ENCODE measurements at regions not wholly inside any gene's neighbourhood (a gene's known extent, or its start where the extent isn't known, plus 50 kb on each side); places are given as distances from the start of the nearest gene placed in this dataset.

GRCh38 chr20:16179371-16179770 is 393.9 kb downstream of the KIF16B start:
- no peaks in the 10 kb centered on the region for H3K36me3 ChIP-seq (ENCODE audit: control insufficient read depth in 2 of 2, insufficient read depth in 2 of 2, low read length in 1 of 2)
- no peak for TF ChIP-seq RB1 (IDR thresholded peaks at IDR 0.05; ENCODE audit: borderline replicate concordance)
- TF ChIP-seq RAD51 (IDR thresholded peaks at IDR 0.05) = no peak
- TF ChIP-seq, protein P1, sequence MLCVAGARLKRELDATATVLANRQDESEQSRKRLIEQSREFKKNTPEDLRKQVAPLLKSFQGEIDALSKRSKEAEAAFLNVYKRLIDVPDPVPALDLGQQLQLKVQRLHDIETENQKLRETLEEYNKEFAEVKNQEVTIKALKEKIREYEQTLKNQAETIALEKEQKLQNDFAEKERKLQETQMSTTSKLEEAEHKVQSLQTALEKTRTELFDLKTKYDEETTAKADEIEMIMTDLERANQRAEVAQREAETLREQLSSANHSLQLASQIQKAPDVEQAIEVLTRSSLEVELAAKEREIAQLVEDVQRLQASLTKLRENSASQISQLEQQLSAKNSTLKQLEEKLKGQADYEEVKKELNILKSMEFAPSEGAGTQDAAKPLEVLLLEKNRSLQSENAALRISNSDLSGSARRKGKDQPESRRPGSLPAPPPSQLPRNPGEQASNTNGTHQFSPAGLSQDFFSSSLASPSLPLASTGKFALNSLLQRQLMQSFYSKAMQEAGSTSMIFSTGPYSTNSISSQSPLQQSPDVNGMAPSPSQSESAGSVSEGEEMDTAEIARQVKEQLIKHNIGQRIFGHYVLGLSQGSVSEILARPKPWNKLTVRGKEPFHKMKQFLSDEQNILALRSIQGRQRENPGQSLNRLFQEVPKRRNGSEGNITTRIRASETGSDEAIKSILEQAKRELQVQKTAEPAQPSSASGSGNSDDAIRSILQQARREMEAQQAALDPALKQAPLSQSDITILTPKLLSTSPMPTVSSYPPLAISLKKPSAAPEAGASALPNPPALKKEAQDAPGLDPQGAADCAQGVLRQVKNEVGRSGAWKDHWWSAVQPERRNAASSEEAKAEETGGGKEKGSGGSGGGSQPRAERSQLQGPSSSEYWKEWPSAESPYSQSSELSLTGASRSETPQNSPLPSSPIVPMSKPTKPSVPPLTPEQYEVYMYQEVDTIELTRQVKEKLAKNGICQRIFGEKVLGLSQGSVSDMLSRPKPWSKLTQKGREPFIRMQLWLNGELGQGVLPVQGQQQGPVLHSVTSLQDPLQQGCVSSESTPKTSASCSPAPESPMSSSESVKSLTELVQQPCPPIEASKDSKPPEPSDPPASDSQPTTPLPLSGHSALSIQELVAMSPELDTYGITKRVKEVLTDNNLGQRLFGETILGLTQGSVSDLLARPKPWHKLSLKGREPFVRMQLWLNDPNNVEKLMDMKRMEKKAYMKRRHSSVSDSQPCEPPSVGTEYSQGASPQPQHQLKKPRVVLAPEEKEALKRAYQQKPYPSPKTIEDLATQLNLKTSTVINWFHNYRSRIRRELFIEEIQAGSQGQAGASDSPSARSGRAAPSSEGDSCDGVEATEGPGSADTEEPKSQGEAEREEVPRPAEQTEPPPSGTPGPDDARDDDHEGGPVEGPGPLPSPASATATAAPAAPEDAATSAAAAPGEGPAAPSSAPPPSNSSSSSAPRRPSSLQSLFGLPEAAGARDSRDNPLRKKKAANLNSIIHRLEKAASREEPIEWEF (IDR thresholded peaks at IDR 0.05; ENCODE audit: insufficient replicate concordance, low read depth, low read length) = no peak
- TF ChIP-seq CHD1 (IDR thresholded peaks at IDR 0.05; ENCODE audit: low read depth, low read length) = no peak
- TF ChIP-seq BCL3 (IDR thresholded peaks at IDR 0.05; ENCODE audit: borderline replicate concordance, insufficient read depth, low read depth, low read length, poor library complexity, severe bottlenecking) = no peak
- TF ChIP-seq, protein P2, sequence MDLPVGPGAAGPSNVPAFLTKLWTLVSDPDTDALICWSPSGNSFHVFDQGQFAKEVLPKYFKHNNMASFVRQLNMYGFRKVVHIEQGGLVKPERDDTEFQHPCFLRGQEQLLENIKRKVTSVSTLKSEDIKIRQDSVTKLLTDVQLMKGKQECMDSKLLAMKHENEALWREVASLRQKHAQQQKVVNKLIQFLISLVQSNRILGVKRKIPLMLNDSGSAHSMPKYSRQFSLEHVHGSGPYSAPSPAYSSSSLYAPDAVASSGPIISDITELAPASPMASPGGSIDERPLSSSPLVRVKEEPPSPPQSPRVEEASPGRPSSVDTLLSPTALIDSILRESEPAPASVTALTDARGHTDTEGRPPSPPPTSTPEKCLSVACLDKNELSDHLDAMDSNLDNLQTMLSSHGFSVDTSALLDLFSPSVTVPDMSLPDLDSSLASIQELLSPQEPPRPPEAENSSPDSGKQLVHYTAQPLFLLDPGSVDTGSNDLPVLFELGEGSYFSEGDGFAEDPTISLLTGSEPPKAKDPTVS (IDR thresholded peaks at IDR 0.05; ENCODE audit: low read depth, low read length) = no peak
- TF ChIP-seq MEF2B (IDR thresholded peaks at IDR 0.05; ENCODE audit: partially characterized antibody, poor library complexity, severe bottlenecking) = no peak
- no peak for TF ChIP-seq EED (IDR thresholded peaks at IDR 0.05; ENCODE audit: low read depth)
- no peak for TF ChIP-seq SIN3A (IDR thresholded peaks at IDR 0.05; ENCODE audit: low read depth, low read length)
- TF ChIP-seq EZH2 (IDR thresholded peaks at IDR 0.05; ENCODE audit: borderline replicate concordance, control insufficient read depth, low read depth, low read length) = no peak
- no peak overlapping the region for H3K27ac ChIP-seq (ENCODE audit: control insufficient read depth, insufficient read depth)
- no peaks in the 10 kb centered on the region for H4K20me1 ChIP-seq (ENCODE audit: control insufficient read depth, insufficient read depth)
- no peak overlapping the region for H2AFZ ChIP-seq (ENCODE audit: control insufficient read depth, low read depth, low read length)
- no peaks in the 10 kb centered on the region; the same call in 2 of the 3 replicates for H3K9me3 ChIP-seq (replicated peaks; ENCODE audit: control insufficient read depth, insufficient read depth, low read length)
- no TSS peak for BruUV-seq (replicated peaks)
- RAD21 ChIA-PET (ENCODE audit: unreplicated experiment) = no interaction called here
- FAIRE-seq (no peak), ATAC-seq (no peak), DNase-seq (ENCODE audit: low read depth, low spot score) (no peak)
- no peaks in the 10 kb centered on the region for H3K79me2 ChIP-seq (ENCODE audit: control insufficient read depth, insufficient read depth, low read length)
- no peak overlapping the region for H3K9ac ChIP-seq (ENCODE audit: control insufficient read depth, insufficient read depth, low read length)
- H3K27me3 ChIP-seq (replicated peaks in 1 of 2; ENCODE audit: control insufficient read depth in 2 of 2, insufficient read depth in 2 of 2, low read length in 1 of 2) = no peaks in the 10 kb centered on the region
- CTCF ChIA-PET = interaction anchor here (2.3 kb wide), 1 partner anchor 12 kb away, joined by 6 read pairs; no protein-coding TSS in a partner anchor
- no peak overlapping the region for H3K4me3 ChIP-seq
- WGBS (ENCODE audit: insufficient coverage, insufficient replicate concordance, low lambda C conversion rate, missing lambda C conversion rate) = 11% methylated on average over 1 of the region's 1 CpG
- no peaks in the 10 kb centered on the region for H3K4me1 ChIP-seq (ENCODE audit: control insufficient read depth, insufficient read depth, low read length)
- SMC1A ChIA-PET (ENCODE audit: uncharacterized antibody, unreplicated experiment) = no interaction called here
- intact Hi-C loops (cut with micrococcal nuclease; ENCODE audit: unreplicated experiment) = no loop called here
- H3K4me2 ChIP-seq (ENCODE audit: control insufficient read depth, insufficient read depth) = no peak overlapping the region
- POLR2A ChIA-PET = no interaction called here
- in situ Hi-C loops (cut with MboI) = no loop called here
